HCT116 (cell line): ENCODE measurements at regions not wholly inside any gene's neighbourhood (a gene's known extent, or its start where the extent isn't known, plus 50 kb on each side); places are given as distances from the start of the nearest gene placed in this dataset.

Experiments
- CTCF ChIP-seq, 3 experiments: fragments of 200-600 bp in 1 of 3; sonication (generic) in 1 of 3; IDR thresholded peaks in 2 of 3; conservative IDR thresholded peaks in 1 of 3; 2 replicates each; pipeline ENCODE4 v1.5.1; 2012 to 2017; ENCODE audit warnings: low read depth in 2 of 3, low read length in 2 of 3, antibody characterized with exemption in 1 of 3, borderline replicate concordance in 1 of 3, control low read depth in 1 of 3, mild to moderate bottlenecking in 1 of 3, mixed read lengths in 1 of 3, mixed run types in 1 of 3, moderate library complexity in 1 of 3; ENCODE audit not compliant: insufficient read depth in 1 of 3
- EGR1 ChIP-seq: IDR thresholded peaks from 2 replicates; pipeline ENCODE4 v1.6.1; 2012; ENCODE audit warnings: low read depth
- MAX ChIP-seq: IDR thresholded peaks from 2 replicates; pipeline ENCODE4 v1.6.1; 2012
- POLR2A ChIP-seq: IDR thresholded peaks from 2 replicates; pipeline ENCODE4 v1.7.0; 2011; ENCODE audit warnings: borderline replicate concordance; ENCODE audit not compliant: insufficient read depth, insufficient read length; ENCODE audit errors: extremely low read depth
- SP1 ChIP-seq: IDR thresholded peaks from 2 replicates; pipeline ENCODE4 v1.6.1; 2012; ENCODE audit warnings: low read depth
- ZBTB33 ChIP-seq: IDR thresholded peaks from 2 replicates; pipeline ENCODE4 v1.6.1; 2011; ENCODE audit warnings: mild to moderate bottlenecking, low read length, moderate library complexity; ENCODE audit not compliant: insufficient replicate concordance; ENCODE audit errors: extremely low read depth

GRCh38 chr2:52857722-52858121, 909.9 kb upstream of the CHAC2 start:
- no peak for TF ChIP-seq EGR1
- TF ChIP-seq CTCF (IDR thresholded peaks at IDR 0.05 in 2 of 3, conservative IDR thresholded peaks at IDR 0.05 in 1 of 3; ENCODE audit: borderline replicate concordance in 1 of 3, insufficient read depth in 1 of 3, low read depth in 2 of 3, low read length in 2 of 3) = no peak
- TF ChIP-seq SP1 = no peak
- TF ChIP-seq POLR2A = no peak
- TF ChIP-seq ZBTB33 = no peak
- no peak for TF ChIP-seq MAX
